GM18507 (cell line): ENCODE measurements at regions not wholly inside any gene's neighbourhood (a gene's known extent, or its start where the extent isn't known, plus 50 kb on each side); places are given as distances from the start of the nearest gene placed in this dataset.
"Not testable (repeated sequence)": the region's sequence is repeated elsewhere in the genome, so short reads cannot be mapped to it uniquely, and the experiment has no call there.

ENCODE experiments used
- DNase-seq: peaks from one replicate; pipeline ENCODE4 v3.0.0; 2011; ENCODE audit warnings: low read depth; ENCODE audit not compliant: insufficient read length; ENCODE audit errors: extremely low spot score
- FAIRE-seq: peaks from 2 replicates; lab custom pipeline; 2011; peaks lifted over from hg19 to GRCh38; lab: Jason Lieb, UNC

DNA sequence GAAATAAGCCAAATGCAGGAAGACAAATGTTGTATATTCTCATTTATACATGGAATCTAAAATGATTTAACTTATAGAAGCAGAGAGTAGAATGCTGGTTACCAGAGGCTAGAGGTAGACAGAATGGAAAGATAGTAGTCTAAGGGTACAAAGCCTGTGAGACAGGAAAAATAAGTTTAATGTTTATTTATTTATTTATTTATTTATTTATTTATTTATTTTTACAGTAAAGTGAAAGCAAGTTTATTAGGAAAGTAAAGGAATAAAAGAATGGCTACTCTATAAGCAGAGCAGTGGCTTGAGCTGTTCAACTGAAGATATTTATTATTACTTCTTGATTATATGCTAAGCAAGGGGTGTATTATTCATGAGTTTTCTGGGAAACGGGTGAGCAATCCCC is 203.2 kb downstream of the LAS1L start:
- no peak for DNase-seq
- FAIRE-seq = no peak

DNA sequence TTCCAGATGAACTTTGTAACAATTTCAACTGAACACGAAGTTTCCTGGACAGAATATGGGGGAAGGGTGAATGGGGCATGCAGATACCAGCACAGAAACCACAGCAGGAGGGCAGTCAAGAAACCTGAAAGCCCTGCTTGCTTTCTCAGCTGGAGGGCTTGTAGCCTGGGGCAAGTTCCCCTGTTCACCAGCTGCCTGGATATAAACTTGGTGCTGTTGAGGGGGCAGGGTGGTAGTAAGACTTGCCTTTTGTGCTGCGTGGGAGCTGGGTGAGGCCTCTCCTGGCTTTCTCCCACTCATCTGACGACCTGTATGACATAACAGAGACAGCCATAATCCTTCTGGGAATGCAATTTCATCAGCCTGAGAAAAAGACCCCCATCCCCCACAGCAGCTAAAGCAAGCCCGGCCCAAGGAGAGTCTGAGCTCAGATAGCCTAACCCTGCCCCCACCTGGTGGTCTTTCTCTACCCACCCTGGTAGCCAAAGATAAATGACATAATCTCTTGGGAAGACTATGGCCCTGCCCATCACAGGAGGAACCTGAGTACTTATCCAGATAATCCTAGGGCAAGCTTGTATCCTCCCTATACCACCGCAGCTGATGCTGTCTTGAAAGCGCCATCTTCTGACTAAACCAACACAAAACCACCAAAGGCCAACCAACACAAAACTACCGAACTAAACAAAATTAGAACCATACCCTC is 234.3 kb downstream of the LAS1L start:
- FAIRE-seq = no peak
- no peak for DNase-seq

DNA sequence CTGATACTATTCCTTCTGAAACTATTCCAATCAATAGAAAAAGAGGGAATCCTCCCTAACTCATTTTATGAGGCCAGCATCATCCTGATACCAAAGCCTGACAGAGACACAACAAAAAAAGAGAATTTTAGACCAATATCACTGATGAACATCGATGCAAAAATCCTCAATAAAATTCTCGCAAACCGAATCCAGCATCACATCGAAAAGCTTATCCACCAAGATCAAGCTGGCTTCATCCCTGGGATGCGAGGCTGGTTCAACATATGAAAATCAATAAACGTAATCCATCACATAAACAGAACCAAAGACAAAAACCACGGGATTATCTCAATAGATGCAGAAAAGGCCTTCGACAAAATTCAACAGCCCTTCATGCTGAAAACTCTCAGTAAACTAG is 251.7 kb downstream of the LAS1L start:
- FAIRE-seq, DNase-seq: not testable (repeated sequence)

DNA sequence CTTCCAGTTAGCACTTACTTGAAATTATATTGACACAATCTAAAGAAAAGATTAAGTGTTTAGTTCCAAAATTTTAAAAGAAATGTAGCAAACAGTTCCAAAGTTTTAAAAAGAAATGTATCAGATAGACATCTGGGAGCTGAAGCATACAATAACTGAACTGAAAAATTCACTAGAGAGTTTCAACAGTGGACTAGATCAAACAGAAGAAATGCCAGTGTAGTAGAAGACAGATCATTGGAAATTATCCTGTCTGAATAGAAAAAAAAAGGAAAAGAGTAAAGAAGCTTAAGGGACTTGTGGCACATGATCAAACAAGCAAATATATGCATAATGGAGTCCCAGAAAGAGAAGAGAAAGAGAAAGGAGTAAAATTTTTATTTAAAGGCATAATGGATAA is 261.4 kb downstream of the LAS1L start:
- DNase-seq (no peak), FAIRE-seq (no peak)

DNA sequence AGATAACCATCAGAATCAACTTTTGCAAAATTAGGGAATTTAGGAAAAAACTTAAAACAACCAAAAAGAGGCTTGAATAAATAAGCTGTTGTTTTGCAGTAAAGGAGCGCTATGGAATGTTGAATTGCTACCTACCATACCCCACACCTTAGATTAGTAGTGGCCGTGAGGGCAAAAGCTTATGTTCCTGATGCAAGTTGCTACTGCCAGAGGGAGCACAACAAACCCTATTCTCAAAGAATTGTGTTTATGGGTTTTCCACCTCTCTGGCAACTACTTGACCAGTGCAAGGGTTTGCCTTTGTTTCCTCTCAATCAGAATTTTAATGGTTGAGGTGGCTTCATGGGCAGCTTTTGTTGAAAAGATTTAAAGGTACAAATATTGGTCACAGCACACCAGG is 268.1 kb downstream of the LAS1L start:
- no peak for FAIRE-seq
- no peak for DNase-seq

DNA sequence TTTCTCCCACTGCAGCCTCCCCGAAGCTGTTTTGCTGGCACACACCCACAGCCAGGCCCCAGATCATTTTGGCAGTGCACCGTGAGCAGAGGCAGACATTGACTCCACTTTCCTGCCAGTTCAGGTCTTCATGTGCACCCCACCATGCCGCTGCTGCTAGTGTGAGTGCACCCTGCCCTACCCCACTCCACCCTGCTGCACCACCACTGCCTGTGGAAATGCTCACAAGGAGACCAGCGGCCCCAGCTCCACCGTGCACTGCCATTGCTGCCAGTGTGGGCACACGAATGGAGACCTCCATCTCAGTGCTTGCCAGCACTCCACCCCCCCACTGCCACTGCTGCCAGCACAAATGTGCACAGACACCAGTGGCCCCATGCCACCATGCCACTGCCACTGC is 277.6 kb upstream of the ZC4H2 start:
- no peak for FAIRE-seq

DNA sequence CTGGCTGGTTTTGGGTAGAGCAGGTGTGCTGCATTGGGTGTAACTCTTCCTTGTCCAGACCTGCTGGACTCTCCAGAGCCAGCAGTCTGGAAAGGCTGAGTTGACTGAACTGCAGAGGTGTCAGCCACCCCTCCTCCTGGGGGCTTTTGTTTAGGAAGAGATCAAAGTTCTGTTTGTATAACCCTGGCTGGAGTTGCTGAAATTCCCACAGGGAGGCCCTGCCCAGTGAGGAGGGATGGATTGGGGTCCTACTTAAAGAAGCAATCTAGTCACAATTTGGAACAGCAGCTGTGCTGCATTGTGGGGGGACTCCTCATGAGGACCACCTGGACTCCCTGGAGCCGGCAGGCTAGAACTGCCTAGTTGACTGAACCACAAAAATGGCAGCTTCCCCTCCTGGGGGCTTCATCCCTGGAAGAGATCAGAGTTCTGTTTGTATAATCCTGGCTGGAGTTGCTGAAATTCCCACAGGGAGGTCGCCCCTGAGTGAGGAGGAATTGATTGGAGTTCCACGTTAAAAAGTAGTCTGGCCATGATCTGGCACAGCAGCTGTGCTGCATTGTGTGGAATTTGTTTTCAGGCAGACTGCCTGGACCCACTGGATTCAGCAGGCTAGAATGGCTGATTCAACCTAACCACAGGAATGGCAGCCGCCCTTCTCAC is 264.9 kb upstream of the ZC4H2 start:
- FAIRE-seq = no peak
- DNase-seq = no peak

More for the DNA sequence above, 277.6 kb upstream of the ZC4H2 start:
- DNase-seq = no peak

DNA sequence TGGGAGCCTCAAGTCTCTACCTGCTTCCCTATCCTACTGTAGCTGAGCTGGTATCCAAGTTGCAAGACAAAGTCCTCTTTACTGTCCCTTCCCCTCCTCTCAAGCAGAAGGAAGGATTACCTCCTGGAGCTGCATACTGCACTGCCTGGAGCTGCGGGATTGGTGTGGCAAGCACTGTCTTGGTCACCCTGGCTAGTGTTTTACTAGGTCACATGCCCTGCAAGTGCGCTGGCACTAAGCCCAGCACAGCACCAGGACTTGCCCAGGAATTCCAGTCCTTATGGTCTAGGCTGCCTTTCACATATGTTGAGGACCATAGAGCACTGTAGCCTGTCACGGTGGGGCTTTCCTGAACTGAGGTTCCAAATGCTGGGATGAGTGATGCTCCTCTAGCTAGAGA is 227.3 kb upstream of the ZC4H2 start:
- DNase-seq (no peak), FAIRE-seq (no peak)

DNA sequence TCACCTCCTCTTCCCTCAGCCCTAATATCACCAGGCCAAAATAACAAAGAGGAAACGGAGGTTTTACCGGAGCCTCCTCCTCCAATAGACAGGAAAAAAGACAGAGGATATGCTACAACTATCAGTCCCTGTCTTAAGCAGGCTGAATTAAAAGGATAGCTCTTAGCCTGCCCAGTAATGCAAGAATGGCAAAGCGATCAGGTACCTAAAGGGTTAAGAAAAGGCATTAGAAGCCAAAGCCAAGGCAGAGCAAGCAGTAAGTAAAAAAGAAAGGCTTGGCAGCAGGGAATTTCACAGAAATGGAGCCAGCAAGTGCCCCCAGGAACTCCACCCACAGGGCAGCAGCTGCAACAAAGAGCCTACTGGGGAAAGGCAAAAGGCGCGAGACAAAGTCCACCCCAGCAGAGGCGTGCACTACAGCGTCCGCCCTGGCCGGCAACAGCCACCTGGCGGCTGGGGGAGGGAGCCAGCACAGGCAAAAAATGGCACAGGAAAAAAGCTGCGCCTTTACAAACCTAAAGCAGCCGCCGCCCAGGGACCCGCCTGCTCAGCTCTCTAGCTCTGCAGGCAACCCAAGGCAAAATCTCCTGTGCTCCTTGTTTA is 220.6 kb upstream of the ZC4H2 start:
- FAIRE-seq = no peak

DNA sequence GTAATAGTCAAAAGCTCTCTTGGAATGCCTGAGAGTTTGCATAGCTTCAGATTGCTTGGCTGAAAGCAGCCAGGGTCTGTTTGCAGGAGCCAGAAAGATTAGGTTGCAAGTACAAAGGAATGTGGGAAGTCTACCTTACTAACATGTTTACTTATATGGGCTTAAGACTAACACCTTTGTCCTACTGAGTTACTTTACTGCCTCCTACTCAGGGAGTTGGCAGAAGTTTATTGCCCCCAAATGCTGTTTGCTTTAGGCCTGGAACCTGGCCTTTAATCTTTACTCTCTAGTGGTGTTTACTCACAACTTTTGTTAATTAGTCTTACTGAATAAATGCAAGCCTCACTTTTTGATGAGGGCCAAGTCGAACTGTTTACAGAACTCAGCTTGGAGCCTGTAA is 219.4 kb upstream of the ZC4H2 start:
- DNase-seq (no peak), FAIRE-seq (no peak)

More for the DNA sequence above, 220.6 kb upstream of the ZC4H2 start:
- DNase-seq = no peak

DNA sequence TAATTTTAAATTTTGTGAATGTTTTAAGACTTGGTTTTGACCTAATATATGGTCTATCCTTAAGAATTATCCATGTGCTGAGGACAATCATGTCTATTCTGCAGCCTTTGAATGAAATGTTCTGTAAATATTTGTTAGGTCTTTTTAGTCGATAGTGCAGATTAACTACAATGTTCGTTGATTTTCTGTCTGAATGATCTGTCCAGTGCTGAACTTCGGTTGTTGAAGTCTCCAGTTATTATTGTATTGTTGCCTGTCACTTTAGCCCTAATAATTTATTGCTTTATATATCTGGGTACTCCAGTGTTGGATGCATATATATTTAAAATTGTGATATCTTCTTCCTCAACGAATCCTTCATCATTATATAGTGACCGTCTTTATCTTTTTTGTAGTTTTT is 218.3 kb upstream of the ZC4H2 start:
- FAIRE-seq (no peak), DNase-seq (no peak)

DNA sequence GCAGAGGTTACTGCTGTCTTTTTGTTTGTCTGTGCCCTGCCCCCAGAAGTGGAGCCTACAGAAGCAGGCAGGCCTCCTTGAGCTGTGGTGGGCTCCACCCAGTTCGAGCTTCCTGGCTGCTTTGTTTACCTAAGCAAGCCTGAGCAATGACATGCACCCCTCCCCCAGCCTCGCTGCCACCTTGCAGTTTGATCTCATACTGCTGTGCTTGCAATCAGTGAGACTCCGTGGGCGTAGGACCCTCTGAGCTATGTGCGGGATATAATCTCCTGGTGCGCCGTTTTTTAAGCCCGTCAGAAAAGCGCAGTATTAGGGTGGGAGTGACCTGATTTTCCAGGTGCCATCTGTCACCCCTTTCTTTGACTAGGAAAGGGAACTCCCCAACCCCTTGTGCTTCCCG is 187.1 kb upstream of the ZC4H2 start:
- not testable (repeated sequence) for FAIRE-seq, DNase-seq

DNA sequence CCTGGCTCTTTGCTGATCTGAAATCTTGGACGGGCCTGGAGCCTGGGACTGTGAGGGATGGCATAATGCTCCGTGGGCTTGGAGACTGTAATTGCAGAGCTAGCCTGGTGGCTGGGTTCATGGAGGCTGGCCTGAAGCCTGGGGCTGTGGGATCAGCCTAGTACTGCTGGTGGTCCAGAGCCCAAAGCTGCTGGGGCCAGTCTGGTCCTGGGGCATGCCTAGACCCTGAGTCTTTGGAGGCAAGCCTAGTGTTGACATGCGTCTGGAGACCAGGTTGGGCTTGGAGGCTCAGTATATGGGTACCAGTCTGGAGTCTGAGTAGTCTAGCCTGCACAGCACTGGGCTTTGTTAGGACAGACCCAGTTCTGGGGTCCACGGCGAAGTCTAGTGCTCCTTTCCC is 172.0 kb upstream of the ZC4H2 start:
- FAIRE-seq = no peak
- no peak for DNase-seq

DNA sequence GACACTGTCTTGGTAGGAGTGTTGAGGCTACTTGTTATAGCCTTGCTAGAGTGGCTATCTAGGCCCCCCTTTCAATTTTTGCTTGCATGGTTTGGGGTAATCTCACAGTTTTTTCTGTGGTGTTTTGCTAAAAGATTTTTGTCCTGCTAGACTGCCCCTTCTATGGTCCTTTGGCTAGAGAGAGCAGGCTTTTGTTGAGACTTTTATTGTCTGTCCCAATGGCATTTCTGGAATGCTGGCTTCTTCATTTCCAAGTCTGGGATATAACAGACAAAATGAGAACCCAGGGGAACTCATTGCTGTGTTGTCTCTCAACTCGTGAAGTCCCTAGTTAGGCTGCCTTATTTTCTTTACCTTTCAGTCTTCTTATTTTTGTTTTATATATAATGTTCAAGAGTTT is 160.2 kb upstream of the ZC4H2 start:
- FAIRE-seq (no peak), DNase-seq (no peak)

DNA sequence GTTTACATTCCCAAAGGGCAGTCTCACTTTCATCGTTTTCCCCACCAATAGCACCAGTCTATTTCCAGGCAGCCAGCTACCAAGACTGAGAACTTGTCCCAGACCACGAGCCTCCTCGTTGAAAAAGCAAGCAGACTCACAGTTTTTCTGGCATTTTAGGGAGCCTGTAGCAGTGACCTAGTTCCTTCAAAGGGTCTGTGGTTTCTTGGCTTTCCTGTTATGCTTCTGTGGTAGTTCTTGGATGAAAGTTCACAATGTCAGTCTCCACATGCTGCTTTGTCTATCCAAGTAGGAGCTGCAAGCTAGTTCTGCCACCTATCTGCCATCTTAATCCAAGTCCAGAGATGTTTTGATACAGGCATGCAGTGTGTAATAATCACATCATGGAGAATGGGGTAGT is 151.6 kb upstream of the ZC4H2 start:
- FAIRE-seq (no peak), DNase-seq (no peak)

DNA sequence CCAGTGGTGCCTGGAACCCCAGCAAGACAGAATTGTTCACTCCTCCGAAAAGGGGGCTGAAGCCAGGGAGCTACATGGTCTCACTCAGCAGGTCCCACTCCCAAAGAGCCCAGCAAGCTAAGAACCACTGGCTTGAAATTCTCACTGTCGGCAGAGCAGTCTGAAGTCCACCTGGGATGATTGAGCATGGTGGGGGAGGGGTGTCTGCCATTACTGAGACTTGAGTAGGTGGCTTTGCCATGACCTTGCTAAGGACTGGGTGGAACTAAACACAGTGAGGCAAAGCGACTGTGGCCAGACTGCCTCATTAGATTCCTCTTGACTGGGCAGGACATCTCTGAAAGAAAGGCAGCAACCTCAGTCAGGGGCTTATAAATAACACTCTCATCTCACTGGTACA is 122.6 kb upstream of the ZC4H2 start:
- FAIRE-seq (no peak), DNase-seq (no peak)

DNA sequence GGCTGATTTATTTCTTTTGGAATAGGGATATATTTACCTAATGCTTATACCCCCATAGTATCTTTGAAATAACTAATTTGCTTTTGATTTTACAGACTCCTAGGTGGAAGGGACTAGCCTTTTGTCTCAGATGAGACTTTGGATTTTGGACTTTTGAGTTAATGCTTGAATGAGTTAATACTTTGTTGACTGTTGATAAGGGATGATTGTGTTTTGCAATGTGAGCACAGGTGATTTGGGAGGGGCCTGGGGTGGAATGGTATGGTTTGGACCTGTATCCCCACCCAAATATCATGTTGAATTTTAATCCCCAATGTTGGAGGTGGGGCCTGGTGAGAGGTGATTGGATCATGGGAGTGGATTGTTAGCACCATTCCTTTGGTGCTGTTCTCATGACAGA is 117.4 kb upstream of the ZC4H2 start:
- no peak for FAIRE-seq

DNA sequence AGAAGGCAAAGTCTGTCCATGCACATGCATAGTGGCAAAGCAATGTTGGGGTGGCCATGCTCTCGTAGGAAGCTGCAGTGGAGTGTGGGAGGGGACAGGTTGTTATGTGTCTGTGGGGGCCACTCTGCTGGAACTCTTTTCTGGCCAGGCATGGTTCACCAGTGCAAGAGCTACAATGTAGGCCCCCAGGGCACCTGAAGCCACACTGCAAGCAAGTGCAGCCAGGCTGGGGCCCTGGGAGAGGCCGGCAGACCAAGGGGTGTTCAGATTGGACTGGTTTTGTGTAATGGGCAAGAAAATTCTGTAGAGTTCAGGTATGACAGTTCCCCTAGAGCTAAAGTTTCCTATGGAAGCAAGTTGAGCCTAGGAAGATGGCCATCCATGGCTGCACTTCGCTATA is 97.0 kb upstream of the ZC4H2 start:
- no peak for DNase-seq

More for the DNA sequence above, 117.4 kb upstream of the ZC4H2 start:
- DNase-seq = no peak

DNA sequence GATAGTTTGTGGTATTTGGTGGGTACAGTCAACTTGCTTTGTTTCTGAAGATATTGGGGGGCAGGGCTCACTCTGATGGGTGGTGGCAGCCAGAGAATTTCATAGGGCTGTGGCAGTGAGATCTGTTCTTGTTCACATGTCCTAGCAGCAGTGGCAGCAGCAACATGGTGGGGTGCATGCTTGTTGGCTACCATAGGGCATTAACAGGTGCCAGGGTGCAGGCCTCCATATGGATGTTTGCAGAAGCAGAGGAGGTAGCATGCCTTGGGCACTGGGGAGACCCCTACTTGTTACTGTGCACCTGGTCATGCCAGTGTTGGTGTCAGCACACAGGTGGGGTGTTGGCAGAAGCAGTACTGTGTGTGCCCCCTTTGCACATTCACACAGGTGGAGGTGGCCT is 96.3 kb upstream of the ZC4H2 start:
- DNase-seq = no peak
- FAIRE-seq = no peak

More for the DNA sequence above, 97.0 kb upstream of the ZC4H2 start:
- FAIRE-seq = no peak

DNA sequence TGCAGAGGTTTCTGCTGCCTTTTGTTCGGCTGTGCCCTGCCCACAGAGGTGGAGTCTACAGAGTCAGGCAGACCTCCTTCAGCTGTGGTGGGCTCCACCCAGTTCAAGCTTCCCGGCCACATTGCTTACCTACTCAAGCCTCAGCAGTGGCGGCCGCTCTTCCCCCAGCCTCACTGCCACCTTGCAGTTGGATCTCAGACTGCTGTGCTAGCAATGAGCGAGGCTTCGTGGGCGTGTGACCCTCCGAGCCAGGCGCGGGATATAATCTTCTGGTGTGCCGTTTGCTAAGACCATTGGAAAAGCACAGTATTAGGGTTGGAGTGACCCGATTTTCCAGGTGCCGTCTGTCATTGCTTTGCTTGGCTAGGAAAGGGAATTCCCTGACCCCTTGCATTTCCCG is 82.4 kb upstream of the ZC4H2 start:
- not testable (repeated sequence) for DNase-seq, FAIRE-seq

DNA sequence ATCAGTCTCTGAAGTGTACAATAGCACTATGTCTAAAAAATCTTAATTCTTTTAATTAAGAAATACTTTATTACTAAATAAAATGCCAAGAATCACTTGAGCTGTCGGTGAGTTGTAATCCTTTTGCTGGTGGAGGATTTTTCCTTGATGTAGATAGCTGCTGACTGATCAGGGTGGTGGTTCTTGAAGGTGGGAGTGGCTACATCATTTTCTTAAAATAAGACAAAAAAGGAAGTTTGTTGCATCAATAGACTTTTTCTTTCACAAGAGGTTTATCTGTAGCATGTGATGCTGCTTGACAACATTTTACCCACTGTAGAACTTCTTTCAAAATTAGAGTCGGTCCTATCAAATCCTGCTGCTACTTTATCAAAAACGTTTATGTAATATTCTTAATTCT is 68.8 kb upstream of the ZC4H2 start:
- DNase-seq (no peak), FAIRE-seq (no peak)
